ENCODE measurements at regions not wholly inside any gene's neighbourhood (a gene's known extent, or its start where the extent isn't known, plus 50 kb on each side); places are given as distances from the start of the nearest gene placed in this dataset.

- CTCF ChIA-PET, result no interaction called here
- no peak for DNase-seq (ENCODE audit: low read depth, low spot score)
- H3K27ac ChIP-seq (ENCODE audit: low read depth, low read length), result no peak overlapping the region
- POLR2A ChIA-PET, result no interaction called here
- H3K4me3 ChIP-seq (ENCODE audit: low read depth, low read length), result no peak overlapping the region
- no peaks in the 10 kb centered on the region for H3K27me3 ChIP-seq (ENCODE audit: control insufficient read depth, insufficient read depth, low read length)
- no peaks in the 10 kb centered on the region for H3K9me3 ChIP-seq (ENCODE audit: control insufficient read depth, insufficient read depth, low read length)
- TF ChIP-seq, protein P1, sequence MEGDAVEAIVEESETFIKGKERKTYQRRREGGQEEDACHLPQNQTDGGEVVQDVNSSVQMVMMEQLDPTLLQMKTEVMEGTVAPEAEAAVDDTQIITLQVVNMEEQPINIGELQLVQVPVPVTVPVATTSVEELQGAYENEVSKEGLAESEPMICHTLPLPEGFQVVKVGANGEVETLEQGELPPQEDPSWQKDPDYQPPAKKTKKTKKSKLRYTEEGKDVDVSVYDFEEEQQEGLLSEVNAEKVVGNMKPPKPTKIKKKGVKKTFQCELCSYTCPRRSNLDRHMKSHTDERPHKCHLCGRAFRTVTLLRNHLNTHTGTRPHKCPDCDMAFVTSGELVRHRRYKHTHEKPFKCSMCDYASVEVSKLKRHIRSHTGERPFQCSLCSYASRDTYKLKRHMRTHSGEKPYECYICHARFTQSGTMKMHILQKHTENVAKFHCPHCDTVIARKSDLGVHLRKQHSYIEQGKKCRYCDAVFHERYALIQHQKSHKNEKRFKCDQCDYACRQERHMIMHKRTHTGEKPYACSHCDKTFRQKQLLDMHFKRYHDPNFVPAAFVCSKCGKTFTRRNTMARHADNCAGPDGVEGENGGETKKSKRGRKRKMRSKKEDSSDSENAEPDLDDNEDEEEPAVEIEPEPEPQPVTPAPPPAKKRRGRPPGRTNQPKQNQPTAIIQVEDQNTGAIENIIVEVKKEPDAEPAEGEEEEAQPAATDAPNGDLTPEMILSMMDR (IDR thresholded peaks at IDR 0.05; ENCODE audit: low read depth, low read length), result no peak
Measured at GRCh38 chr13:30032263-30032662, 181.8 kb upstream of the UBL3 start.

GRCh38 chr13:30031488-30031887 lies 181.1 kb upstream of the UBL3 start:
- no peak overlapping the region for H3K27ac ChIP-seq (ENCODE audit: low read depth, low read length)
- no peak for DNase-seq (ENCODE audit: low read depth, low spot score)
- H3K27me3 ChIP-seq (ENCODE audit: control insufficient read depth, insufficient read depth, low read length), result no peaks in the 10 kb centered on the region
- TF ChIP-seq, protein P1 (IDR thresholded peaks at IDR 0.05; ENCODE audit: low read depth, low read length), result no peak
- no peaks in the 10 kb centered on the region for H3K9me3 ChIP-seq (ENCODE audit: control insufficient read depth, insufficient read depth, low read length)
- CTCF ChIA-PET, result no interaction called here
- POLR2A ChIA-PET, result no interaction called here
- no peak overlapping the region for H3K4me3 ChIP-seq (ENCODE audit: low read depth, low read length)

- CTCF ChIA-PET, result no interaction called here
- TF ChIP-seq, protein P1 (IDR thresholded peaks at IDR 0.05; ENCODE audit: low read depth, low read length), result no peak
- H3K9me3 ChIP-seq (ENCODE audit: control insufficient read depth, insufficient read depth, low read length), result no peaks in the 10 kb centered on the region
- H3K27ac ChIP-seq (ENCODE audit: low read depth, low read length), result no peak overlapping the region
- H3K4me3 ChIP-seq (ENCODE audit: low read depth, low read length), result no peak overlapping the region
- DNase-seq (ENCODE audit: low read depth, low spot score), result no peak
- POLR2A ChIA-PET, result no interaction called here
- no peaks in the 10 kb centered on the region for H3K27me3 ChIP-seq (ENCODE audit: control insufficient read depth, insufficient read depth, low read length)
Measured at GRCh38 chr13:30030141-30030750, 179.8 kb upstream of the UBL3 start.

DNA sequence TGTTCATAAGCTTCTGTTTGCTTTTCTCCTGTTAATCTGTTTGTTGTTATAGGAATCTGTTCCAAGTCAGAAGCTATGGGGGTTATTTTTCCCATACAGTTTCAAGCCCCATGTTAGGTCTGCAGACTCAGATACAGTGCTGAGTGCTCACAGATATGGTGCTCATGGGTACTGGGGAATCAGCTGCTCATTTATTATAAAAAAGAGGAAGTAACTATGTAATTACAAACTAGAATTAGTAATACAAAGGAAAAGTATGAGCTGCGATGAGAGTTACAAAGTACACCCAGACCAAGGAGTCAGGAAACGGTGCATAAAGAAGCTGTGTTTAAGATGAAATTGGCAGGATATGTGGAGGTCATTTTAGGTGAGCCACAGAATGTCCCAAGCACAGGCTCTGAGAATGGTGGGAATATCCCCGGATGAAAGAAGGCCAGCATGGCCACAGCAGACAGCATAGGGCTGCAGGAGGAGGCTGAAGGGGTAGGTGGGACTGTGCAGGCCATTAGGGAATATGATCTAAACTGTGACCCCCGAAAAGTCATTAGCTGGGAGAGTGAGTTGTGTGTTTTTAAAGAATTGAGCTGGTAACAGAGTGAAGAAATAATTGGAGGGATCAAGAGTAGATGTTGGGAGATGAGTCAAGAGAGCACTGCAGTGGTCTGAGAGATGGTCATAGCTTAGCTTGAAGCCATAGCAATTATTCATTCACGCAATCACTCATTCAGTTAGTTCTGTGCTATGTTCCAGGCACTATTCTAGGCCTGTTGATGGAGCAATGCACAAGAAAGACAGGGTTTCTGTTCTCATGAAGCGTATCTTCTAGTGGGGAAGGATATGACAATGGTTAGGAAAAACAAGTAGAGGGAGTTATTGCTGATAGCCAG lies 177.4 kb upstream of the UBL3 start:
- TF ChIP-seq, protein P1 (IDR thresholded peaks at IDR 0.05; ENCODE audit: low read depth, low read length), result no peak
- DNase-seq (ENCODE audit: low read depth, low spot score), result no peak
- no peaks in the 10 kb centered on the region for H3K27me3 ChIP-seq (ENCODE audit: control insufficient read depth, insufficient read depth, low read length)
- POLR2A ChIA-PET, result no interaction called here
- H3K4me3 ChIP-seq (ENCODE audit: low read depth, low read length), result no peak overlapping the region
- H3K9me3 ChIP-seq (ENCODE audit: control insufficient read depth, insufficient read depth, low read length), result no peaks in the 10 kb centered on the region
- CTCF ChIA-PET, result interaction anchor here (0.9 kb wide), 1 partner anchor 86 kb away, joined by 5 read pairs; no protein-coding TSS in a partner anchor
- no peak overlapping the region for H3K27ac ChIP-seq (ENCODE audit: low read depth, low read length)

DNA sequence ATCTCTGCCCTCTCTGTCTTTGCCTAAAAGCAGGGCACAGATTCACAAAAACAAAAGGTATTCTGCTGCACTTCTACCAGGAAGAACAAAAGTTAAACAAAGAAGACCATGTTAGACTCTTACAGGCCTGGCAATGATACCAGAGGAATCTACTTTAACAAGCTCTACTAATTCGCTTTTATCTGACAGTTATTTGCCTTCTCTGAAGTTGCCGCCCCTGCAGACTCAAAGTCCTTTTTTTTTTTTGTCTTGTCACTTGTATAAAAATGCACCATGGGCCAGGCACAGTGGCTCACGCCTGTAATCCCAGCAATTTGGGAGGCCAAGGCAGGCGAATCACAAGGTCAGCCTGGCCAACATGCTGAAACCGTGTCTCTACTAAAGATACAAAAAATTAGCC lies 176.5 kb upstream of the UBL3 start:
- H3K27ac ChIP-seq (ENCODE audit: low read depth, low read length), result no peak overlapping the region
- ChIA-PET POLR2A (no interaction called here), CTCF (interaction anchor here (0.9 kb wide), 1 partner anchor 87 kb away, joined by 5 read pairs; no protein-coding TSS in a partner anchor)
- no peaks in the 10 kb centered on the region for H3K9me3 ChIP-seq (ENCODE audit: control insufficient read depth, insufficient read depth, low read length)
- TF ChIP-seq, protein P1 (IDR thresholded peaks at IDR 0.05; ENCODE audit: low read depth, low read length), result no peak
- H3K27me3 ChIP-seq (ENCODE audit: control insufficient read depth, insufficient read depth, low read length), result no peaks in the 10 kb centered on the region
- no peak overlapping the region for H3K4me3 ChIP-seq (ENCODE audit: low read depth, low read length)
- no peak for DNase-seq (ENCODE audit: low read depth, low spot score)

Measured in AG04450 (cell line).